Muscle of arm (tissue), 1 donor: ENCODE measurements at regions not wholly inside any gene's neighbourhood (a gene's known extent, or its start where the extent isn't known, plus 50 kb on each side); places are given as distances from the start of the nearest gene placed in this dataset.
"Not testable (repeated sequence)": the region's sequence is repeated elsewhere in the genome, so short reads cannot be mapped to it uniquely, and the experiment has no call there.

Experiments used
- DNase-seq: peaks from one replicate; pipeline ENCODE4 v3.0.0-alpha.2; 2013

DNA sequence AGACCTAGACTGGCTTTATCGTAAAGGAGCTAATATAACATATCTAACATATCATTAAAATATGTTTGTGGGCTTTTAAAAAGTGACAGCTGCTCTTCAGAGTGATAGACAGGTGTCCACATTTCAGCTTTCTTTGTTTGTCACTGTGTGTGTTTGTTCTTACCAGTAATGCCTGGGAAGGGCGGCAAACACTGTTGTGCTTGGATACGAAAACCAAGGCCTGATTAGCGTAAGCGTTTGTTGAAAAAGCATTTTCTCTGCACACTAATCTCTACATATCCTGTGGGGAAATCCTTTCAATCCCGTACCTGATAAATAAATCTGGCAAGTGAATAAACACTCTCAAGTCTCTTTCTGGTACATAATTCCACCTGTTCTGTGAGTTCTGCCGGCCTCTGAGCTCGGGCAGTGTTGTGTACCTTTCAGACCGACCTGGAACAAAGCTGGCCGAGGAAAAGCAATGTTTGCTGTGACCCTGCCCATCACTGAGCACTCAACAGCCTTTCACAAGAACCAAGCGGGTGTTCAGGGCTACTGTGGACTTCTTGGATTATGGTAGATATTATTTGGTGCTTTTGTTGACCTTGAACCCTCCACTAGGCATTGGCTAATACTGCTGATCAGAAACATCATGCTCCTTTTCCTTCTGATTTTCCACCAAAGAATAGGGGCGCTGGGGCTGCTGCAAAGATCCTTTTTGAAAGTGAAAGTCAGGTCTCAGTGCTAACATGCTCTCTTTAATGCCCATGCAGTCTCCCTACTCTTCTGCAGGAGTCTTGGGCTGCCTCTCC is 100.4 kb downstream of the CD83 start:
- no peak for DNase-seq

DNA sequence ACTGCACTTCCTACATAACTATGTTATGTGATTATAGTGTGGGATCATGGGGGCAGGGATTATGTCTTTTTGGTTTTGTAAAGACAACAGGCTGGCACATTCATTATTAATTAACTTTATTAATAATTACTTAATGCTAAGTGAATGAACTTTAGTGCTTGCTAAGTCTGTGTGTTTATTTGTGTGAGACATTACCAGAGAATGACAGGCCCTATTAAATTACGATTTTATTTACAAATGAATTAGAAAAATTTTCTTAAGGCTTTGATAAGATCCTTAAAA is 100.9 kb downstream of the CD83 start:
- DNase-seq = no peak

DNA sequence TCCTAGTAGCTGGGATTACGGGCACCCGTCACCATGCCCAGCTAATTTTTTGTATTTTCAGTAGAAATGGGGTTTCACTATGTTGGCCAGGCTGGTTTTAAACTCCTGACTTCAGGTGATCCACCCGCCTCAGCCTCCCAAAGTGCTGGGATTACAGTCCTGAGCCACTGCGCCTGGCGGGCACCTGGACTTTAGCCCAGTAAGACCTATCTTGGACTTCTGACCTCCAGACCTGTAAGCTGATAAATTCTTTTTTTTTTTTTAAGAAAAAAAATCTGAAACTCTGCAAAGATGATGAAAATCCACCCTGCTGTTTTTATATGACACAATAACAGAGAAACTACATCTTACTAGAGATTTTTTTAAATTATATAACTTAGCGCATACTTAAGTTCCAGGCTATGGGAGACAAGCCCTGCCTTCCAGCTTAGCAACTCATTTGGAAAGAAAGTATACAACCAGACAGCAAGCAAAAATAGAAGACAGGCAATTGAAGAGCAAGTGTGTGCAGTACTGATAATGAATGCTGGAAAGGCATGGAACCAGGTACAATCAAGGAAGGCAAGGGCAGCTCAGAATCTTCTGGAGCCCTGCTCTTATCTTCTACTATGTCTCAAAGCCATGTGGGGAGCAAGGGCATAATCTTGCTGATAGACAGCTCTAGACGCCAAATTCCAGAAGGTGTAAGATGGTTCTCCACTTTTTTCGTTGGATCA is 104.2 kb downstream of the CD83 start:
- DNase-seq = no peak

DNA sequence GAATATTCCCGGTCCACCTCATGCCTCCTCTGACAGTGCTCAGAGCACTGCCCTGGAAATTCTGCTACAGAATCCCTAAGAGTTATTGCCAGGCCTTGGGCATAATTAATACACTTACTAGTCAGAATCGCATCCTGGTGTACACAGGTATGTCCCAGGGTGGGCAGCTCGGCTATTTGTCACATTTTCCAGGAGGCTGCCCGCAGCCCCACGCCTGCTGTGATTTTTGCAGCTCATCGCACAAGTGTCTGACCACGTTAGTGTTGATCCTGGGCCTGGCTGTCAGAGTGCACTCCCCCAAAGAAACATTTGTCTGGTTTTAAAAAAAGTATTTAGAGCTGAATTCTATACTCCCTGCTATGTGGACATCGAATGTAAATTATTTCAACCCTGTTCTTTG is 105.4 kb downstream of the CD83 start:
- DNase-seq = no peak

DNA sequence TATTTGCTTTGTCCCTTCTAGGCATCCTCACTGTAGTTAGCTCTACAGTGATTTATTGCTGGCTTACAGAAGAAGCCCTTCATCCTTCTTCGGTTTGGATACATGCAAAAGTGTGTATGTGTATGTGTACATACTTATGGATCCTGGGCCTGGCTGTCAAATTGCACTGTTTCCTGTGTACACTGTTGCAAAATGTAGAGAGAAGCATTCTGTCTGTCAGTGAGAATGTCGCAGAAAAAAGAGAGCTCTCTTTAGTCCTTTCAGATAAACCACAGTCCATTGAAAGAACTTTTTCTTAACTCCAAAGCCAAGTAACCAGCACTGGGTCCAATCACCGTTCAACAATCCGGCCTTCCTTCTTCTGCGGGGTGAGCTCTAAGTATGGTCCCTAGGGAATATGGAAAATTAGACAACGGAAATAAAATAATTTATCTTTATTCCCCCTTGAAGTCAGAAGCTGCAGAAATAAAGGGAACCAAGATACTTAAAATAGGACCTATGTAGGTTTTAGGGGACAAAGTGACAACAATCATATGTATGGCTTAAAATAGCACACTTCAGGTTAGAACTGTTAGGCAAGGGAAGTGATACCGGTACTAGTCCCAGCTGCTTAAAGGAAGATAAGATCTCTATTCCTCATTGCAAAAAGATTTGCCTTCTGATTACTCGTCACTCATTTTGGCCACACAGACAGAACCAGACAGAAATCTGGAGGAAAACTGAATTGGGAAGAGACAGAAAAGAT is 107.0 kb downstream of the CD83 start:
- DNase-seq = no peak

DNA sequence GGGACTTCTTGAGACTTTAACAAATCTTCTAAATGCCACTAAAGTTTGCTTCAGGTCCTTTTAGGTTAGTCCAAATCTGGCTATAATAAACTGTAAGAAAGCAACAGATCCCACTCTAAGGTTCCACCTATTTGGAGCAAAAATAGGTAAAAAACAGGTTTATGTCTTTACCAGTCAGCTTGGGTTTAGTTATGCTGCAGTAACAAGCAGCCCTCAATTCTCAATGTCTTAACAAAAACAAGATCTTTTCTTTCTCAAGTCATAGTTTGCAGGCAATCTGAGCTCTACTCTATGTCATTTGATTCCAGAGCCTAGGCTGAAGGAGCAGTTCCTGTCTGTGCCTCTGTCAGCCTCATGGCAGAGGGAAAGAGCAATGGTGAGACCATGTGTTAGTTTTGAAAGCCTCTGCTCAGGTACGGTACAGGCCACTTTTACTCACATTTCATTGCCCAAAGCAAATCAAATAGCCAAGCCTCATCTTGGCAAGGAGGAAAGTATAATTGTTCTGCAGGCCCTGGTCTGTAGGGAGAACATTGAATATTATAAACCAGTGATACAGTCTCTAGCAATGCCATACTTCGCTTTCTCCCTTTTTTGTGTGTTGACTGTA is 108.6 kb downstream of the CD83 start:
- no peak for DNase-seq

DNA sequence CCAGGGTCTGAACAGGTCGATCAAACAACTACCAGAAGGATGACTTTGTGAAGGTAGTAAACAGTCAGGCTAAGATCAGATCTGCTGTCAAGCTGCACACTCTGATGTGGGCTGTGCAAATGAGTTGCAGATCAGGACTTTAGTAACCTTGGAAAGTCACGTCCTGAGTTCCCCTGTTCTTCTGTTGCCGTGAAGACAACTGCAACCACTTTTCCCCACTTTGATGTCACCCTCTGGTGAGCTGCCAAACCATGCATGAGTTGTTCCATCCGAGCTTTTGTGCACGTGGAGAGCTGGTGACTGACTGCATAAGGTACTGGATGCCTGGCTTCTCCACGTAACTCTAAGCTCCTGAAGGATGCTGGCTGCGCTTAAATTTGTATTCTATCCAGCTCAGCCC is 111.0 kb downstream of the CD83 start:
- no peak for DNase-seq

DNA sequence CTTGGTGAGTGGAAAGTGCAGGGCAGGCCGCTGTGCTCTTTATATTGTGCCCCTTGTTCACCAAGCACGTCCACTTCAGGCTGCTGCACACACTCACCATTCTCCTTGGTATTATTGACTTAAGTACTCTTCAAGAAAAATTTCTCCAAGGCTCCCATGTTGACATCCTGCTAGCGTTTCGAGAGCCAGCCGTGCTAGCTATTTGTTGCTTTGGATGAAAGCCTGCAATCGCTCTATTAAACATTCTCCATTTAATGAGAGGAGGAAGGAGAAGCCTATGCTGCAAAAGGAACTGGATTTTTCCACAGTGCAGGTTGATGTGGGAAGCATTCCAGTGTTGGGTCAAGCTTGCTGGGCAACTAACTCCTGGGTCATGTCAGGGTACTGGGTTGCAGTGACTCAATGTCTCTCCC is 113.5 kb downstream of the CD83 start:
- DNase-seq = no peak

DNA sequence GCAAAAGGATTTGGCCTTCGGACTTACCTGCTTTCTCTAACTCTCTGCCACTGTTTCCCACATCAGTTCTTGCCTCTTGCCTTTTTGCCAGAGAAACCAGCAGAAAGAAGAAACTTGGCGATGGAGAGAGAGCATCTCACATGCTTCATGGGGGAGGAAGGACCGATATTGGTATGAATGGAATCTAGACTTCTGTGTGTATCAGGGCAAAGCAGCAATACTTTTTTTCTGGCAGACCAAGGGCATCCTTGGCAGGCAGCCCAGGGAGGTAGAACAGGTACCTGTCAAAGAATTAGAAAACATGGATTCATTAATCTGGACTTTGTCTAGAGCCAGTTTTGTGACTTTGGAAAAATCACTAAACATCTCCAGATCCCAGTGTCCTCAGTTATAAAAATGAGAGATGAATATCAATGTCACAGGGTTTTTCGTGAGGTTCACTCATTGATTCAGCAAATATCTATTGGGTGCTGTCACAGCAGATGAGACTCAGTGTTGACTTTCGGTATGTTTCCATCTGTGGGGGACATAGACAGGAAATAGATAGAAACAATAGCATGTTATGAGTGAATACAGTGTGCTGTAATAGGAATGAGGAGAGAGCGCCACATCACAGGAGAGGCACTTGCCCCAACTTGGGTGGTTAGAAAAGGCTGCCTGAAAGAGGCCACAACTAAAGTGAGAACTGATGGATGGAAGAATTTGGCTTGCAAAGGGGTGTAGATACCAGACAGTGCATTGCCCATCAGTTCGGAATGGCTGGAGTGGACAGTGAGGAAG is 114.1 kb downstream of the CD83 start:
- no peak for DNase-seq

DNA sequence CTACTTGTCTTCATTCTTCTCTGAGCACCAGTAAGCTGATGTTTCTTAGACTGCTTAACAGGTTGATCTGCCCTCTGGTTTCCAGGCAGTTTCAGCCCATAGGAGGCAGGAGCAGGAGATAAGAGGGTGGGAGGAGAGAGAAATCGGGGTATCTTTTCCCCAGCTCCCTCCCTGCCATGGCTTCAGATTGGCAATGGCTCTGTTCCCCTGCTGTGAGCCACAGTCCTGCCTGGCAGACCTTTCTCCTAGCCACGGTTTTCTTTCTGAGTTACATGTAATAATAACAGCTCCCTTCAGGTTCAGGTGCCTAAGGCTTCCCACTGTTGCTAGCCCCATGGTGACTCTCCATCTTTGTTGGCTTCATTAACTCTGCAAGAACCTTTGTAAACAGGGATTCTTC is 115.3 kb downstream of the CD83 start:
- DNase-seq = no peak

DNA sequence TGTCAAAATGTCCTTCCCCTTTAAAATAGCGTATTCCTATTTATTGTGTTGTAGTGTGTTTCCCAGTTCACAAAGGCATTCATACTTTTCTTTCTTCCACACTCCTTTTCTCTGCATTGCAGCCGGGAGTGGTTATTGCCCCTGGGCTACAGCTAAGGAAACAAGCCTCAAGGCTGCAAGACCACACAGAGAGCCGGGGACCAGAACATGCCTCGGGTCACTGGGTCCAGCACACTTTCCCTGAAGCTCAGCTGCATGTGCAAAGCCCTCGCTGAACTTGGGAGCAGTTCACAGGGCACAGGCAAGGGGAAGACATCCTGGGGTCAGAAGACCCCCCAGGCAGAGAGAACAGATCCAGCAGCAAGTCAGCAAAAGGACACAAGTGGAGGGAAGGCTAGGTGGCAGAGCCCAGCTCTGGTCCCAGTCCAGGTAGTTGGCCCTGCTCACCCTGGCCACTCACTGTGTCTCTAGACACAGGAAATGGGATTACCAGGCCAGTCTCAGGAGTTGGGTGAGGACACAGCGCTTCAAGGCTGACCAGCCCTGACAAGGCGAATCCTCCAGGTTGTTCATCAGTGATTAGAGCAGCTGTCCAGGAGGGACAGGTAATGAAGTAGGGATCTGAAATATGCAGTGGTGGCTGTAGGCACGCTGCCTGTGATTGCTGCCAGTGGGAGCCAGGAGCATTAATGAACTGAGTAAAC is 118.2 kb downstream of the CD83 start:
- no peak for DNase-seq

DNA sequence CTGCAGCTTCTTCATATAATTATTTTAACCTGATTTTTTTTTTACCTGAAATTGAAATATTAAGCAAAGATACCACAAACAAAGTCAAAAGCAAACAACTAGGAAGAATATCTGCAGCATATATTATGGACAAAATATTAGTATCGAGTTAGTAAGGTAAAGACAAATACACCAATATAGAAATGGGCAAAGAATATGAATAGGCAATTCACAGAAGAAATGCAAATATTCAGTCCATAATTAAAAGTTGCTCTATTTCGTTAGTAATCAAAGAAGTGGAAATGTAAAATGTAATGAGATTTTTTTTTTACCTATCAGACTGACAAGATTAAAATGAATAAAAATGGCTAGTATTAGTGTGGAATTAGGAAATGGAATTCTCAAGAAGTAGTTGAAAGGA is 121.5 kb downstream of the CD83 start:
- DNase-seq = no peak

DNA sequence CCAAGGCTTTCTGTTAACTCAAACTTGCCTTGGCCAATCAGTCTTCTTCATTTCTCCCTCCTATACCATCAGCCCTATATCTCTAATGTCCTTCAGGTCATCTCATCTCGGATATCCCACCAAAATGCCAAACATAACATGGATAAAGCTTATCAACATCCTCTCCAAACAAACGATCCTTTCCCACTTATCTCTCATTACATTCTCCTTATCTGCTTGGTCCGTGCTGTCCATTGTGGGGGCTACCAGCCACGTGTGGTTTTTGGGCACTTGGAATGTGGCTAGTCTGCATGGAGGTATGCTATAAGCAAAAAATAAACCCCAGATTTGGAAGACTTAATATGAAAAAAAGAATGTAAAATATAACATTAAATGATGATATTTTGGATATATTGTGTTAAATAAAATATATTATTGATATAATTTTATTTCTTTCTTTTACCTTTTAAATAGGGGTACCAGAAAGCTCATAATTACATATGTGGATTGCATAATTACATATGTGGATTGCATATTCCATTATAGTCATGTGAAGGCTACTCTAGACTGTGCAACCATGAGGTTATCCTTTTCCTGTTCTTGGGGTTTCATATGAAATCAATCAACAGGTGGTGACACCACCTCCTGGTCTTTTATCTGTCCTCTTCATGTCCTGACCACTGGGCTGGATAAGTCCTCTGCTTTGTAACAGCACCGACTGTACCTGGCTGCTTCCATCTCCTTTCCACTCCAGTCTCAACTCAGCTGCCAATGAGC is 123.0 kb downstream of the CD83 start:
- DNase-seq = no peak

DNA sequence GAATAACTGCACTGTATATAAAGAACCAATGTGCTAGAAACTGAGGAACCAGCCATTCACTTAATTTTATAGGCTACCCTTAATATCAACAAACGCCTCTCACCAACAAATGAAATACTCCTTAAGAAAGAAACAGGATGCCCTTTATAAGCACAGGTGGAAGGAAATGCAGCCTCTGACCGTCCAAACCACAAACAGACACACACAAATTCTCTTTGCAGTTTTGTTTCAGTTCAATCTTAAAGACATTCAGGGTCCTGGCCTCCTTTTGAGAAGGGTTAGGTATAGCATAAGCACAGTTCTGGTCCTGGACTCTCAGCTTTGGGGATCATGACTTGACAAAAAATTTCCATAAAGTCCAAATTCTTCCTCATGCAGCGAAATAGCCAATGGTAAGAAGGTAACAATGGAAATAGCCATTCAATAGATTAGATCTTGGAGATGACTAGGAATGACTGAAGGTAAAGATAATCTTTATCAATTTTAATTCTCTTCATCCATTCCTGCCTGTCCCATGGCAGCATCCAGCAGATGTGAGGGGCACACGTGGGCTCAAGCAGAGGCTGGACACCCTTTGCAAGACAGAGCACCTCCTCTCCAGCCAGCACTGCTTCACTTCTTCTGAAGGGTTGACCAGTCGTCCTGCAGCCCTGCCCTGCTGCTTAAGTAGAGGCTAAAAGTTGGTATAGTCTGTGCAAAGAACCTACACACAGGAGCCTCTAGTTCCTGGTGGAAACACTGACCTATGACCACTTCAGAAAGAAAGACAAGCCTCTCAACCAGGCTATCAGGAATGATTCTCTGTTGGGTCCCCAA is 123.9 kb downstream of the CD83 start:
- no peak for DNase-seq

DNA sequence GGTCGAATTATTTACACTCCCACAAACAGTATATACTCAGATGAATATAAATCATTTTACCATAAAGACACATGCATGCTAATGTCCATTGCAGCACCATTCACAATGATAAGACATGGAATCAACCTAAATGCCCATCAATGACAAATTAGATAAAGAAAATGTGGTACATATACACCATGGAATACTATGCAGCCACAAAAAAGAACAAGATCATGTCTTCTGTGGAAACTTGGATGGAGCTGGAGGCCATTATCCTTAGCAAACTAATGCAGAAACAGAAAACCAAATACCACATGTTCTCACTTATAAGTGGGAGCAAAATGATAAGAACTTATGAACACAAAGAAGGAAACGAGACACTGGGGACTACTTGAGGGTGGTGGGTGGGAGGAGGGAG is 125.3 kb downstream of the CD83 start:
- DNase-seq = not testable (repeated sequence)

DNA sequence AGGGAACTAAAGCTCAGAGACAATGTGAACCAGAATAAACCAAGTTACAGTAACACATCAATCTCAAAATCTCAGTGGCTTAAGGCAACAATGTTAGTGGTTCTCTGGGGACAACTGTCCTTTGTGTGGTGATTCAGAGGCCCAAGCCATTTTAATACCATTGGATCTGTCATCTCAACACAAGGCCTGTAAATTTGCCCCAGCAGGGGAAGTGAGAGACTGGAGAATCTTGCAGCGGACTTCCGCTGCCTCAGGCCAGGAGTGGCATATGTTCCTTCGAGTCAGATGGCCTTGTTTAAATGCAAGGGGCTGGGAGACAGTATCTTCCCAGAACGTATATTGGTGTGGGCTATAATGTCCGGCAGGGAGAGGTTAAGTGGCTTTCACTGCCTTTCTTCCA is 126.0 kb downstream of the CD83 start:
- DNase-seq = no peak

DNA sequence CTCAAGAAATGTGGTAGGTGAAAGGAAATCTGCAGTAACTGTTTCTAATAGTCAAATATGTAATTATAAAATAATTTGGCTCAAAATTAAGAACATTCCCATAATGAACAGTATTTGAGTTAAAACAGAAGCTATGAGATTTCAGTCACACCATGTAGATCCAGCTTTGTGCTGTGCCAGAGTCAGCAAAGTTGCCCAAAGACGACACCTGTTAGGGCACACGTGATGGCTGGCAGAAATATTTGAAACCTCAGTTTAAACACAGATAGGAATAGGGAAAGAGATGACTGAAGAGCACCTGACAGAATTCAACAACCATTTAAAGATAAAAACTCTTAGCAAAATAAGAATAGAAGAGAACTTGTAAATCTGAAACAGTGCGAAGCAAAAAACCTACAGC is 129.3 kb downstream of the CD83 start:
- no peak for DNase-seq

DNA sequence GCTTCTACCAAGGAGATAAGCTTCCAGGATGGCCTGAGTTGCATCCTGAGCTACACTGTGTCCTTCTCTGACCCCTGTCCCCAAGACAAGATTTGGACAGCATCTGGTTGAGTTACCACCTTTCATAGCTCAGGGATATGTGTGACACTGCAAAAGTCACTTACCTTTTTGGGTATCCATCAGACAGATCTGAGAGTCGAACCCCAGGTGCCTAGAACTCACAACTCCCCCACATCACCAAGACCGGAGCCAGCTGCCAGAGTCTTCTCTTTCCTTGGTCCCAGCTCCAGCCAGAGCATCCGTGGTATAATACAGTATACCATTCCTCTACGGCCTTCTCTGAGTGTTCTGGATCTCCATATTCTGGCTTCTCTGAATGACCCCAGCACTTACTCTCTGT is 133.0 kb downstream of the CD83 start:
- DNase-seq = no peak

DNA sequence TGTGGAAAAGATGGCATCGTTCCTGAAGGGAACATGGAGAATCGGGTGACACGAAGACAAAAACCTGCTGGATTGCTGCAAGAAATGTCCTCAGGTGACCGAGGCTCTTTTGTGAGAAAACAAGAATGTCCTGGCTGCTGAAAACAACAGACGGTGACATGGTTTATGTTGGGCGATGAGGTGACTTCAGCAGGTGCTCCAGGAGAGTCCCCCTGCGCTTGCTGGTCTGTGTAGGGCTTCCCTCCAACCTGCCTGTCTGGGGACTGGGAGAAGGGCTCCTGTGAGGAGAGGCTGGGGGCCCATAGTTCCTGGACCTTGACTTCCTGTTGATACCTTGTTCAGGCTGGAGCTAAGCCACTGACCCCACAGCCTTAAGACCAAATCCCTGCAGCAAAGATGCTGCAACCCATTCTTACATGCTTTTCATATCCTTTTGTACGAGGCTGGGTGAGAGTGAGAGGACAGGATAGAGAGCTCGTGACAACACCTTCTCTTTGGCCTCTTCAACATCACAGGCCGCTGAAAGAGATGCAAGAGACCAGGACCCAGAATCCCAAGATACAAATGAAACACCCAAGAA is 134.8 kb downstream of the CD83 start:
- DNase-seq = no peak
